OCI-LY1 (cell line): ENCODE measurements at regions not wholly inside any gene's neighbourhood (a gene's known extent, or its start where the extent isn't known, plus 50 kb on each side); places are given as distances from the start of the nearest gene placed in this dataset.

ENCODE experiments used
- H2AFZ ChIP-seq: fragments of 200-600 bp; sonication (generic), shearing (Covaris generic); 2 replicates; pipeline ENCODE4 v1.6.0; 2014; ENCODE audit warnings: antibody characterized with exemption, mild to moderate bottlenecking, low read length
- H3F3A ChIP-seq: fragments of 200-600 bp; sonication (generic), shearing (Covaris generic); 2 replicates; pipeline ENCODE4 v1.6.0; 2014; ENCODE audit warnings: mild to moderate bottlenecking, antibody characterized with exemption, low read length, moderate library complexity; ENCODE audit not compliant: insufficient read depth
- H3K27ac ChIP-seq: fragments of 200-600 bp; sonication (generic); 2 replicates; pipeline ENCODE4 v1.5.1; 2014; ENCODE audit warnings: low read length, mixed run types, mild to moderate bottlenecking, low read depth; ENCODE audit not compliant: poor library complexity, severe bottlenecking
- H3K27me3 ChIP-seq: fragments of 200-600 bp; sonication (generic); 2 replicates; pipeline ENCODE4 v1.6.0; 2014; ENCODE audit warnings: antibody characterized with exemption, mild to moderate bottlenecking, low read length, moderate library complexity; ENCODE audit not compliant: insufficient read depth
- H3K36me3 ChIP-seq: fragments of 200-600 bp; sonication (generic); 2 replicates; pipeline ENCODE4 v1.6.1; 2014; ENCODE audit warnings: mild to moderate bottlenecking, antibody characterized with exemption, low read length, moderate library complexity, mixed read lengths; ENCODE audit not compliant: insufficient read depth
- H3K4me1 ChIP-seq: fragments of 200-600 bp; sonication (generic); 2 replicates; pipeline ENCODE4 v1.5.1; 2014; ENCODE audit warnings: mild to moderate bottlenecking, low read length, moderate library complexity; ENCODE audit not compliant: insufficient read depth, severe bottlenecking
- H3K4me2 ChIP-seq: fragments of 200-600 bp; sonication (generic), shearing (Covaris generic); 2 replicates; pipeline ENCODE4 v1.6.1; 2014; ENCODE audit warnings: low read length
- H3K4me3 ChIP-seq: fragments of 200-600 bp; sonication (generic); 2 replicates; pipeline ENCODE4 v1.5.1; 2014; ENCODE audit warnings: low read length, low read depth, mild to moderate bottlenecking, mixed read lengths; ENCODE audit not compliant: poor library complexity, severe bottlenecking
- H3K79me2 ChIP-seq: fragments of 200-600 bp; shearing (Covaris generic); 2 replicates; pipeline ENCODE4 v1.6.1; 2016; ENCODE audit warnings: mixed run types, low read length, mixed read lengths; ENCODE audit not compliant: insufficient read depth
- H3K9ac ChIP-seq: fragments of 200-600 bp; sonication (generic), shearing (Covaris generic); 2 replicates; pipeline ENCODE4 v1.6.1; 2014; ENCODE audit warnings: mild to moderate bottlenecking, low read length, mixed read lengths
- H3K9me2 ChIP-seq: fragments of 200-600 bp; sonication (generic), shearing (Covaris generic); 2 replicates; pipeline ENCODE4 v1.6.1; 2014; ENCODE audit warnings: low read depth, mild to moderate bottlenecking, low read length, mixed read lengths
- H3K9me3 ChIP-seq: fragments of 200-600 bp; shearing (Covaris generic); 2 replicates; pipeline ENCODE4 v1.6.1; 2014; ENCODE audit warnings: low read length, mixed read lengths
- H4K20me1 ChIP-seq: fragments of 200-600 bp; sonication (generic), shearing (Covaris generic); 2 replicates; pipeline ENCODE4 v1.6.0; 2016; ENCODE audit warnings: mild to moderate bottlenecking, low read length; ENCODE audit not compliant: insufficient read depth
- EZH2 ChIP-seq: fragments of 200-600 bp; sonication (generic), shearing (Covaris generic); IDR thresholded peaks from 2 replicates; pipeline ENCODE4 v1.8.0; 2017; ENCODE audit warnings: borderline replicate concordance, mixed run types, mild to moderate bottlenecking, antibody characterized with exemption, low read length, moderate library complexity, mixed read lengths
- TF ChIP-seq, protein P1 (sequence below): fragments of 200-600 bp; sonication (generic), shearing (Covaris generic); IDR thresholded peaks from 2 replicates; pipeline ENCODE4 v1.5.1; 2017; ENCODE audit warnings: mild to moderate bottlenecking, antibody characterized with exemption, low read length, moderate library complexity, mixed read lengths

DNA sequence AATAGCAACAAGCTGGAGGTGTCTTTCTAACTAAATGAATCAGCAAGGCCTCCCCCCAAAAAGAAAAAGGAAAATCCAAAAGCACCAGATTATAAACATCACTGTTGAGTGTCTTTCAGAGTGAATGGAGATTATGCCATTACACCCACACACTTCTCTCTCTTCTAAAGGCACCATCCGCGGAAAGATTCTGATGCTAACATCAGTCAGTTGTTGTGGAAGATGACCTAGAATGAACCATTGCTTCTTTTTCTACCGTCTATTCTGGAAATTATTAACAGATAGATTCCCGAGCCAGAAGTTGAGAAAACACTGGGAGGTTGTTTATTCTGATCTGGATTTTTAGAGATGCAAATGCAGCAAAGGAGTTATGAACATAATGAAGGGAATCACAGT is 60.9 kb upstream of the FAM20A start:
- Histone ChIP-seq H3K27ac (no peak overlapping the region), H3K36me3 (no peaks in the 10 kb centered on the region), H3K4me1 (no peaks in the 10 kb centered on the region), H3K79me2 (no peaks in the 10 kb centered on the region), H4K20me1 (no peaks in the 10 kb centered on the region), H2AFZ (no peak overlapping the region), H3K4me2 (no peak overlapping the region), H3F3A (no peaks in the 10 kb centered on the region), H3K9me3 (no peaks in the 10 kb centered on the region), H3K27me3 (no peaks in the 10 kb centered on the region), H3K4me3 (no peak overlapping the region), H3K9me2 (no peaks in the 10 kb centered on the region), H3K9ac (no peak overlapping the region)
- no peak for TF ChIP-seq EZH2
- TF ChIP-seq, protein P1, sequence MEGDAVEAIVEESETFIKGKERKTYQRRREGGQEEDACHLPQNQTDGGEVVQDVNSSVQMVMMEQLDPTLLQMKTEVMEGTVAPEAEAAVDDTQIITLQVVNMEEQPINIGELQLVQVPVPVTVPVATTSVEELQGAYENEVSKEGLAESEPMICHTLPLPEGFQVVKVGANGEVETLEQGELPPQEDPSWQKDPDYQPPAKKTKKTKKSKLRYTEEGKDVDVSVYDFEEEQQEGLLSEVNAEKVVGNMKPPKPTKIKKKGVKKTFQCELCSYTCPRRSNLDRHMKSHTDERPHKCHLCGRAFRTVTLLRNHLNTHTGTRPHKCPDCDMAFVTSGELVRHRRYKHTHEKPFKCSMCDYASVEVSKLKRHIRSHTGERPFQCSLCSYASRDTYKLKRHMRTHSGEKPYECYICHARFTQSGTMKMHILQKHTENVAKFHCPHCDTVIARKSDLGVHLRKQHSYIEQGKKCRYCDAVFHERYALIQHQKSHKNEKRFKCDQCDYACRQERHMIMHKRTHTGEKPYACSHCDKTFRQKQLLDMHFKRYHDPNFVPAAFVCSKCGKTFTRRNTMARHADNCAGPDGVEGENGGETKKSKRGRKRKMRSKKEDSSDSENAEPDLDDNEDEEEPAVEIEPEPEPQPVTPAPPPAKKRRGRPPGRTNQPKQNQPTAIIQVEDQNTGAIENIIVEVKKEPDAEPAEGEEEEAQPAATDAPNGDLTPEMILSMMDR = no peak

DNA sequence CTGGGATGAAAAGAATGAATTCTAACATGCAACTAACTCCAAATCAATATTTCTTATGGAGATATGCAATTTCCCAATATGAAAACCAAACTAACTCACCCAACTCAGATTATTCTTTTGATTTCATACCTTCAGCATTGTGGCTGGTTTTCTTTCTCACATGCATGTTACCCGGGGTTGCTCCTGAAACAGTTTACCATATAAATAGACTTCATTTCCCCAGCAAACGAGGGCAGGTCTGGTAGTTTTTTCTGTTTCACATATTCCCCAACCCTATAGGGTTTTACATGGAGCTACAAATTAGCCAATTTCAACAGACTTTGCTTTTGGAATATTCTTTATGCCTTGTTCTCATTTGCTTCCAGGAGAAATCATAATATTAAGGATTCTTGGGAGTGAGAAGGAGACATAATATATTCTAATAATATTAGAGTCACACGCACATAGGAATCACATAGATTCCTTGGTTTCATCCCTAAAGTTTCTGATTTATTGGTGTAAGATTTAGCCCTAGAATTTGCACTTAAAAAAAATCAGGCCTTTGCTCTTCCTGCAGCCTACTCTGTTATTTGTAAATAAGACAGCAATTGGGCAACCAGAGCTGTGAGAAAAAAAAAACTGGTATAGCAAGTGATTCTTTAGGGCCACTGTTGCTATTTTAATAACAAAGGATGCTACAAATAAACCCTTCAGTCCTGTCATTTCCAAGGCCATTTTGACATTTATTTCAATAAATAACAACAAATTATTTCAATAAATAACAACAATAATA is 60.3 kb upstream of the FAM20A start:
- Histone ChIP-seq H2AFZ (no peak overlapping the region), H4K20me1 (no peaks in the 10 kb centered on the region), H3F3A (no peaks in the 10 kb centered on the region), H3K9ac (no peak overlapping the region), H3K36me3 (no peaks in the 10 kb centered on the region), H3K79me2 (no peaks in the 10 kb centered on the region), H3K9me2 (no peaks in the 10 kb centered on the region), H3K4me1 (no peaks in the 10 kb centered on the region), H3K9me3 (no peaks in the 10 kb centered on the region), H3K27ac (no peak overlapping the region), H3K4me3 (no peak overlapping the region), H3K27me3 (no peaks in the 10 kb centered on the region), H3K4me2 (no peak overlapping the region)
- TF ChIP-seq EZH2 = no peak

DNA sequence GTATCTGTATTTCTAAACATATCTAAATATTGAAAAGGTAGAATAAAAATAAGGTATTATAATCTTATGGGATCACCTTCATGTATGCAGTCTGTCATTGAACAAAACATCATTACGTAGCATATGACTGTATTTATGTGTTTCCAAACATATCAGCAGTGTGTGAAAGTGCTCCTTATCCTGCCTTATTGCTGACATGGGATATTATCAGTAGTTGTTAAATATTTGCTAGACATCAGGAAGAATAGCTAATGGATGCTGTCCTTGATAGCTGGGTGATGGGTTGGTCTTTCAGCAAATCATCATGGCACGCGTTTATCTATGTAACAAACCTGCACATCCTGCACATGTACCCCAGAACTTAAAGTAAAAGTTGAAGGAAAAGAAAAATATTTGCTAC is 59.1 kb upstream of the FAM20A start:
- no peaks in the 10 kb centered on the region for H3K9me3 ChIP-seq
- no peaks in the 10 kb centered on the region for H3K9me2 ChIP-seq
- H3K4me3 ChIP-seq = no peak overlapping the region
- no peaks in the 10 kb centered on the region for H3K36me3 ChIP-seq
- H2AFZ ChIP-seq = no peak overlapping the region
- H3K4me2 ChIP-seq = no peak overlapping the region
- H3K79me2 ChIP-seq = no peaks in the 10 kb centered on the region
- no peaks in the 10 kb centered on the region for H3K27me3 ChIP-seq
- H3K27ac ChIP-seq = no peak overlapping the region
- H3F3A ChIP-seq = no peaks in the 10 kb centered on the region
- no peak for TF ChIP-seq EZH2
- TF ChIP-seq, protein P1 = no peak
- H3K9ac ChIP-seq = no peak overlapping the region
- no peaks in the 10 kb centered on the region for H4K20me1 ChIP-seq
- H3K4me1 ChIP-seq = no peaks in the 10 kb centered on the region
